Liver (tissue), 3 donors: ENCODE measurements at regions not wholly inside any gene's neighbourhood (a gene's known extent, or its start where the extent isn't known, plus 50 kb on each side); places are given as distances from the start of the nearest gene placed in this dataset.

ENCODE experiments used
- EGR1 ChIP-seq, 2 donors: IDR thresholded peaks; 2 replicates each; pipeline ENCODE4 v1.6.1; 2016 to 2018; ENCODE audit warnings: antibody characterized with exemption in 2 of 2, low read depth in 2 of 2
- FOXA1 ChIP-seq: IDR thresholded peaks from 2 replicates; pipeline ENCODE4 v1.6.1; 2016; ENCODE audit warnings: antibody characterized with exemption
- GABPA ChIP-seq, 2 donors: IDR thresholded peaks in 1 of 2; conservative IDR thresholded peaks in 1 of 2; 2 replicates each; pipeline ENCODE4 v1.6.1; 2016; ENCODE audit warnings: antibody characterized with exemption in 2 of 2, mild to moderate bottlenecking in 1 of 2, moderate library complexity in 1 of 2
- JUND ChIP-seq, 2 donors: IDR thresholded peaks; 2 replicates each; pipeline ENCODE4 v1.6.1; 2016; ENCODE audit warnings: antibody characterized with exemption in 2 of 2
- RAD21 ChIP-seq, 2 donors: IDR thresholded peaks; 2 replicates each; pipeline ENCODE4 v1.6.1; 2016; ENCODE audit warnings: antibody characterized with exemption in 2 of 2, mild to moderate bottlenecking in 2 of 2
- RXRA ChIP-seq, 2 donors: IDR thresholded peaks; 2 replicates each; pipeline ENCODE4 v1.6.1; 2017 to 2018; ENCODE audit warnings: antibody characterized with exemption in 2 of 2, mild to moderate bottlenecking in 1 of 2
- SP1 ChIP-seq: IDR thresholded peaks from 2 replicates; pipeline ENCODE4 v1.6.1; 2018; ENCODE audit warnings: antibody characterized with exemption, mild to moderate bottlenecking
- TAF1 ChIP-seq: conservative IDR thresholded peaks from 2 replicates; pipeline ENCODE4 v1.6.1; 2016; ENCODE audit warnings: antibody characterized with exemption, mild to moderate bottlenecking
- YY1 ChIP-seq: IDR thresholded peaks from 2 replicates; pipeline ENCODE4 v1.6.1; 2016; ENCODE audit warnings: antibody characterized with exemption, mild to moderate bottlenecking
- TF ChIP-seq, protein P1 (sequence below): fragments of 150-350 bp; IDR thresholded peaks from 2 replicates; pipeline ENCODE4 v1.5.1; 2017; ENCODE audit warnings: improper control_type of control experiment, low read depth, low read length; ENCODE audit not compliant: missing input control
- TF ChIP-seq, protein P2 (sequence below): IDR thresholded peaks from 2 replicates; pipeline ENCODE4 v1.6.1; 2016; ENCODE audit warnings: antibody characterized with exemption, mild to moderate bottlenecking
- TF ChIP-seq, protein P3 (sequence below): IDR thresholded peaks from 2 replicates; pipeline ENCODE4 v1.6.1; 2016; ENCODE audit warnings: antibody characterized with exemption
- TF ChIP-seq, protein P4 (sequence below): IDR thresholded peaks from 2 replicates; pipeline ENCODE4 v1.6.1; 2016; ENCODE audit warnings: antibody characterized with exemption
- donor health status: healthy.
- donor health status: healthy.

DNA sequence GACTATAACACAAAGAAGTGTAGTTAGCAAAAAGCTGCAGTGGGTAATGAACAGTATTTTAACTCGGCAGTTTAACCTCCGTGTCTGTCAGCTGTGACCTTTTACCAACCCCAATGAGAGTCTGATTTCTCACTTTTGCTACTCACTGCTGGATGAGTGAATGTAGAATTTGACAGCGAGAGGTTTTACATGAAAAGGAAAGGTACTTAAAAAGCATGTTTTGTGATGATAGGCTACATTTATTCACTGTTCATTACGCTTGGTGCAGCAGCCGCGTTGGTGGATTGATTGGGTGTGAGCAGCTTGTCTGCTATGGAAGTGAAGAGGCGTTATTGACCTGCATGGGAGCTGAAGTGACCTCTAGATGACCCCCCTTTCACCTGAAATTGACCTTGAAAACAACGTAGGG, 867.7 kb downstream of the NR2F1-AS1 start:
- TF ChIP-seq, protein P1, sequence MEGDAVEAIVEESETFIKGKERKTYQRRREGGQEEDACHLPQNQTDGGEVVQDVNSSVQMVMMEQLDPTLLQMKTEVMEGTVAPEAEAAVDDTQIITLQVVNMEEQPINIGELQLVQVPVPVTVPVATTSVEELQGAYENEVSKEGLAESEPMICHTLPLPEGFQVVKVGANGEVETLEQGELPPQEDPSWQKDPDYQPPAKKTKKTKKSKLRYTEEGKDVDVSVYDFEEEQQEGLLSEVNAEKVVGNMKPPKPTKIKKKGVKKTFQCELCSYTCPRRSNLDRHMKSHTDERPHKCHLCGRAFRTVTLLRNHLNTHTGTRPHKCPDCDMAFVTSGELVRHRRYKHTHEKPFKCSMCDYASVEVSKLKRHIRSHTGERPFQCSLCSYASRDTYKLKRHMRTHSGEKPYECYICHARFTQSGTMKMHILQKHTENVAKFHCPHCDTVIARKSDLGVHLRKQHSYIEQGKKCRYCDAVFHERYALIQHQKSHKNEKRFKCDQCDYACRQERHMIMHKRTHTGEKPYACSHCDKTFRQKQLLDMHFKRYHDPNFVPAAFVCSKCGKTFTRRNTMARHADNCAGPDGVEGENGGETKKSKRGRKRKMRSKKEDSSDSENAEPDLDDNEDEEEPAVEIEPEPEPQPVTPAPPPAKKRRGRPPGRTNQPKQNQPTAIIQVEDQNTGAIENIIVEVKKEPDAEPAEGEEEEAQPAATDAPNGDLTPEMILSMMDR = no peak
- no peak for TF ChIP-seq FOXA1
- TF ChIP-seq, protein P2, sequence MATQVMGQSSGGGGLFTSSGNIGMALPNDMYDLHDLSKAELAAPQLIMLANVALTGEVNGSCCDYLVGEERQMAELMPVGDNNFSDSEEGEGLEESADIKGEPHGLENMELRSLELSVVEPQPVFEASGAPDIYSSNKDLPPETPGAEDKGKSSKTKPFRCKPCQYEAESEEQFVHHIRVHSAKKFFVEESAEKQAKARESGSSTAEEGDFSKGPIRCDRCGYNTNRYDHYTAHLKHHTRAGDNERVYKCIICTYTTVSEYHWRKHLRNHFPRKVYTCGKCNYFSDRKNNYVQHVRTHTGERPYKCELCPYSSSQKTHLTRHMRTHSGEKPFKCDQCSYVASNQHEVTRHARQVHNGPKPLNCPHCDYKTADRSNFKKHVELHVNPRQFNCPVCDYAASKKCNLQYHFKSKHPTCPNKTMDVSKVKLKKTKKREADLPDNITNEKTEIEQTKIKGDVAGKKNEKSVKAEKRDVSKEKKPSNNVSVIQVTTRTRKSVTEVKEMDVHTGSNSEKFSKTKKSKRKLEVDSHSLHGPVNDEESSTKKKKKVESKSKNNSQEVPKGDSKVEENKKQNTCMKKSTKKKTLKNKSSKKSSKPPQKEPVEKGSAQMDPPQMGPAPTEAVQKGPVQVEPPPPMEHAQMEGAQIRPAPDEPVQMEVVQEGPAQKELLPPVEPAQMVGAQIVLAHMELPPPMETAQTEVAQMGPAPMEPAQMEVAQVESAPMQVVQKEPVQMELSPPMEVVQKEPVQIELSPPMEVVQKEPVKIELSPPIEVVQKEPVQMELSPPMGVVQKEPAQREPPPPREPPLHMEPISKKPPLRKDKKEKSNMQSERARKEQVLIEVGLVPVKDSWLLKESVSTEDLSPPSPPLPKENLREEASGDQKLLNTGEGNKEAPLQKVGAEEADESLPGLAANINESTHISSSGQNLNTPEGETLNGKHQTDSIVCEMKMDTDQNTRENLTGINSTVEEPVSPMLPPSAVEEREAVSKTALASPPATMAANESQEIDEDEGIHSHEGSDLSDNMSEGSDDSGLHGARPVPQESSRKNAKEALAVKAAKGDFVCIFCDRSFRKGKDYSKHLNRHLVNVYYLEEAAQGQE = no peak
- no peak for TF ChIP-seq EGR1 (IDR thresholded peaks at IDR 0.05; ENCODE audit: low read depth in 2 of 2)
- no peak for TF ChIP-seq SP1
- TF ChIP-seq JUND (IDR thresholded peaks at IDR 0.05) = no peak
- TF ChIP-seq, protein P3, sequence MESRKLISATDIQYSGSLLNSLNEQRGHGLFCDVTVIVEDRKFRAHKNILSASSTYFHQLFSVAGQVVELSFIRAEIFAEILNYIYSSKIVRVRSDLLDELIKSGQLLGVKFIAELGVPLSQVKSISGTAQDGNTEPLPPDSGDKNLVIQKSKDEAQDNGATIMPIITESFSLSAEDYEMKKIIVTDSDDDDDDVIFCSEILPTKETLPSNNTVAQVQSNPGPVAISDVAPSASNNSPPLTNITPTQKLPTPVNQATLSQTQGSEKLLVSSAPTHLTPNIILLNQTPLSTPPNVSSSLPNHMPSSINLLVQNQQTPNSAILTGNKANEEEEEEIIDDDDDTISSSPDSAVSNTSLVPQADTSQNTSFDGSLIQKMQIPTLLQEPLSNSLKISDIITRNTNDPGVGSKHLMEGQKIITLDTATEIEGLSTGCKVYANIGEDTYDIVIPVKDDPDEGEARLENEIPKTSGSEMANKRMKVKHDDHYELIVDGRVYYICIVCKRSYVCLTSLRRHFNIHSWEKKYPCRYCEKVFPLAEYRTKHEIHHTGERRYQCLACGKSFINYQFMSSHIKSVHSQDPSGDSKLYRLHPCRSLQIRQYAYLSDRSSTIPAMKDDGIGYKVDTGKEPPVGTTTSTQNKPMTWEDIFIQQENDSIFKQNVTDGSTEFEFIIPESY = no peak
- no peak for TF ChIP-seq RAD21 (IDR thresholded peaks at IDR 0.05)
- TF ChIP-seq YY1 = no peak
- no peak for TF ChIP-seq TAF1
- no peak for TF ChIP-seq GABPA (IDR thresholded peaks at IDR 0.05 in 1 of 2, conservative IDR thresholded peaks at IDR 0.05 in 1 of 2)
- TF ChIP-seq RXRA (IDR thresholded peaks at IDR 0.05) = peak; percentile 42 to 61
- TF ChIP-seq, protein P4, sequence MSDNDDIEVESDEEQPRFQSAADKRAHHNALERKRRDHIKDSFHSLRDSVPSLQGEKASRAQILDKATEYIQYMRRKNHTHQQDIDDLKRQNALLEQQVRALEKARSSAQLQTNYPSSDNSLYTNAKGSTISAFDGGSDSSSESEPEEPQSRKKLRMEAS = no peak
